DMS53 treated with DMSO at 0.1 percent for 48 hours (cell line): ENCODE measurements at regions not wholly inside any gene's neighbourhood (a gene's known extent, or its start where the extent isn't known, plus 50 kb on each side); places are given as distances from the start of the nearest gene placed in this dataset.

Experiments
- DNase-seq: peaks from one replicate; lab custom pipeline; 2025; ENCODE audit not compliant: unreplicated experiment; lab: John Stamatoyannopoulos, UW

DNA sequence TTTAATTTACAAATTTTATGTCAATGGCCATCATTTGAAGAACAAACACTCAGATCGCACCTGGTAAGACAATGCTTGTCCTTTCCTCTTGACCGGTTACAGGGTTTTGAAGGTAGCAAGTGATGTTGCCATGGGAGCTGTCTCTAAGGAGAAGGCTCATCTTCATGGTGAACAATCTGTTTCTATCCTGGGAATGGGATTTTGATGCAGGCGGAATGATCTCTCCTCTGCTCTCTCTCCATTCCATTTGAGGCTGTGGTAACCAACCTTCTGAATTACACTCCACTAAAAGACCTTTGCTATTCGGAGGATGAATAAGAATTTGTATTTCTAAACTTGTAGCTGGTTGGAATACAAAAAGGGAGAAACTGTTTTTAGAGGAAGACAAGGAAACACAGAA lies 57.9 kb upstream of the SLC5A9 start:
- no peak for DNase-seq

DNA sequence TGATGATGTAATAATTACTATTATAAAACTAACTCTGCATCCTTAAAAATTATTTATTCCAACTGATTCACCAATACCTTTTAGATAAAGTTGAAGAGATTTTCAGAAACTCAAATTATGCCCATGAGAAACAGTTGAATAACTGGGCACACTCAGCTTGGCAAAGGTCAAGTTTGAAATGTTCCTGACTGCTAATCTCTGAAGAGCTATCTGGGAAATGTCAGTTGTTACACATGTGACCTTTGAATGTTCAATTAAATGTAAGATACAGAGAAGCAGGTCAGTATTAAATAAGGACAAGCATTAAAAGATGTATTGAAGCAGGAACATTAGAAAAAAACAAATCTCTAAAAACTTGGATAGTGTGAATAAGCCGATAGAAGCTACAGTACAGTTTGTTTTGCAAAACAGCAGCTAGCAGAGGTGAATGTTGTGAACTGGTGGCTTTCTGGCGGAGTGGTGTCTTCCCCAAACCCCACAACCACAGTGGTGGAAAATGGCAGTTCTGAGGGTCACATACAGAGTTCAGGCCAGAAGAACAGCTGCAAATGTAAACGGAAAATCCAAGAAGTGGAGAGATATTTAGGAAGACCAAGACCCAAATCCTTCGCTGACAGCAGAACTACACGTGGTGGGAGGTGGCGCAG lies 61.9 kb upstream of the SLC5A9 start:
- no peak for DNase-seq

DNA sequence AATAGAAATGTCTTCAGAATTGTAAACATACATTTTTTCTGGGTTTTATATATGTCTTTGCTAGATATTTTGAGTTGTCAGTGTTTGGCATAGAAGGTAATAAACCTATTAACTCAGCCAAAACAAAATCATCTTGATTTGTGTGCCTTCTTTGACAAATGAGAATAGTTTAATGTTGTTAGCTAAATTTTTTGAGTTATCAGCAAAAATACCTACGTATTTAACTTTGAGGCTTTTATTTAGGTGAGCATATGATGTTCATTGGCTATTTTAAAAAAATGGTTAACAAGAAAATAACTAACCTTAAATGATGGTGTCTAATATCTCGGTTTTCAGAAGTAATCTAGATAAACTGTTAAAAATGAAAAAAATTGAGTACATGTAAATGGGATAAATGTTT lies 83.2 kb upstream of the SLC5A9 start:
- no peak for DNase-seq

DNA sequence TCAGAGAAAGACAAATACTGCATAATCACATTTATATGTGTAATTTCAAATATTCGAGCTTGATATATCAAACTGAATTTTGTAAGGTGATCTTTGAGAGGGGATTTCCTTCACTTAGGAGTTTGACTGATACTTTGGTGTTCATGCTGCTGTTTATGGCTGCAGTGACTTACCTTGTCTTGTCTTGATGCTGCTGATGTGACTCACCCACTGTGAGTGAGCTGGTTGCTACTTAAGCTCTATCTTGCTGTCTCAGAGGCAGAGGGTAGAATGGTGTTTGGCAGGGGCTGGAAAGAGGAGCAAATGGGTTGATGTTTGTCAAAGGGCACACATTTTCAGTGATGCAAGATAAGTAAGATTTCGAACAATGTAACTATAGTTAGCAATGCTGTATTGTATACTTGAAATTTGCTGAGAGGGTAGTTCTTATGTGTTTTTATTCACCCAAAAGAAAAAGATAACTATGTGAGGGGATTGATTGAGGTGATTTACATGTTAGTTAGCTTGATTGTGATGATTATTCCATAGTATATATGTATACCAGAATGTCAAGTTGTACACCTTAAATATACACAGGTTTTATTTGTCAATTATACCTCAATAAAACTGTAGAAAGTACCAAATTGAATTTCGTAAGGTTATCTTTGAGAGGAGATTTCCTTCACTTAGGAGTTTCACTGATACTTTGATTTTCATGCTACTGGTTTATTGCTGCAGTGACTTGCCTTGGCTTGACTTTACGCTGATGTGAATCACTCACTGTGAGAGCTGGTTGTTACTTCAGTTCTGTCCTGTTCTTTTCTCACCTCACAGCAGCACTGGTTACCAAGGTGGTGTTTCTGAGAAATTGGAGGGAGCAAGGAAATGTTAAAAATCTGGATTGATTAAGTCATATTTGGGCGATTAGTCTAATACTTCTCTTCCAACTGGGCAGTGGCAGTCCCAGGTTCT lies 94.5 kb upstream of the SLC5A9 start:
- DNase-seq, result no peak

DNA sequence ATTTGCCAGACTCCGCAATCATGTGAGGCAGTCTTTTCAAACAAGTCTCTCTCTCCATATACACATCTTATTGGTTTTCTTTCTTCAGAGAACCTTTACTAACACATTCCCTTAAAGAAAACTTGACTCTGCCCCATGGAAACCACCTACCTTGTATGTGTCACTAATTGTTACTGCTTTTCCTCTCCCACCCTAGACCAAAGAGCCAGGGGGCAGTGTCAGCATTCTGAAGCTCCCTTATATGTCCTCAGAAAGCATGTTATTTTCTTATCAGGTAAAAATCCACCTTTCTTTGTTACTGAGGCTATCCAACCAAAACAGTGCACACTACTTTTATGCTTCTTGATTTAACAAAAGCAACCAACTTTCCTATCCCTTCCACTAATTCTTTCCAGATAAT lies 98.9 kb upstream of the SLC5A9 start:
- no peak for DNase-seq

DNA sequence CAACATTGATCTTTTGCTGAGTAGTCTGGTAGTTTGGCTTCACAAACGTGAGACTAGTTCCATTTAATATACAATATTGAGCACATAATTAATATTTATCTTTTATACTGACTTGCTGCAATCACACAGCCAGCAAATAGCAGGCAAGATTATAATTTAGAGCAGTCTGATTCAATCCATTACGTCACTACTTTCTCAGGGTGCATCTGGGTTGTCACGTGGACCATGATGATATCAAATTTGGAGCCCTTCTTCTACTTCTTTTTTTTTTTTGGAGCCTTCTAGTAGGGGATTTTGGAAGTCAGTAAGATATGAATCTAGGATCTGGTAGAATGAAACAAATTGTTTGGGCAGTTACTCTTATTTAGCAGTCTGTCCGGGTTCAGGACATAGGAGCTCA lies 100.6 kb upstream of the SLC5A9 start:
- no peak for DNase-seq

DNA sequence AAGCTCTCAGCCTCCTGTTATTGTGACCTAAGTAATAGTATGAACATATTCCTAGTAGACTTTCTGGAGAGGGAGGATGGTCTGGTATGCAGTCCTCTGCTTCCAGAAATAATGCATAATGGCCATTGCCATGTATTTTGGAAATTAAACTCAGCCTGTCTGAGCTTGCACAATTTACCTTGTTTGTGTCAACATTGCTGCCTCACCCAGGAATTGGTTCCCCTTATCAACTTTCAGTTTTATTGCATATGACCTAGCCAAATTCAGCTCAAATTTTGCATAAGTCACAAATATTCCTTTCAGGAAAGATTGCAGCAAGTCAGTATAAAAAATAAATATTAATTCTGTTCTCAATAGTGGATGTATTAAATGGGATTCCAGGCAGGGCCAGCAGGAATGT lies 101.9 kb upstream of the SLC5A9 start:
- DNase-seq, result no peak

DNA sequence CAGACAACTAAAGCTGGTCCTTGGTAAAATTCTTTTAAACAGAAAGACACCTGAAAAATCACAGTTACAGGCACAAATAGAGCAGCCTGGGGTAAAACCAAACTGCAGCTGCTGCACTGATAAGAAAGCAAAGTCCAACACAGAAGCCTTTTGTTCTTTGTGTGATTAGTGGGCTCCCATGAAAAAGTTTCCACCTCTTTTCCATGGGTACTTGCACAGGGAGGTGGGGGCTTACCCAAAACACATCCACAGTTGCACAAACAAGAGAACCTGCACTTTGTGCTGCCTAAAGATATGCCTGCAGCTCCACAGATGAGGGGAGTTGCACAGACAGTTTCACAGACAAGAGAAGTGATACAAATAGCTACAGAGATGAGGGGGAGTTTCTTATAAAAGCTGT lies 106.7 kb upstream of the SLC5A9 start:
- no peak for DNase-seq

DNA sequence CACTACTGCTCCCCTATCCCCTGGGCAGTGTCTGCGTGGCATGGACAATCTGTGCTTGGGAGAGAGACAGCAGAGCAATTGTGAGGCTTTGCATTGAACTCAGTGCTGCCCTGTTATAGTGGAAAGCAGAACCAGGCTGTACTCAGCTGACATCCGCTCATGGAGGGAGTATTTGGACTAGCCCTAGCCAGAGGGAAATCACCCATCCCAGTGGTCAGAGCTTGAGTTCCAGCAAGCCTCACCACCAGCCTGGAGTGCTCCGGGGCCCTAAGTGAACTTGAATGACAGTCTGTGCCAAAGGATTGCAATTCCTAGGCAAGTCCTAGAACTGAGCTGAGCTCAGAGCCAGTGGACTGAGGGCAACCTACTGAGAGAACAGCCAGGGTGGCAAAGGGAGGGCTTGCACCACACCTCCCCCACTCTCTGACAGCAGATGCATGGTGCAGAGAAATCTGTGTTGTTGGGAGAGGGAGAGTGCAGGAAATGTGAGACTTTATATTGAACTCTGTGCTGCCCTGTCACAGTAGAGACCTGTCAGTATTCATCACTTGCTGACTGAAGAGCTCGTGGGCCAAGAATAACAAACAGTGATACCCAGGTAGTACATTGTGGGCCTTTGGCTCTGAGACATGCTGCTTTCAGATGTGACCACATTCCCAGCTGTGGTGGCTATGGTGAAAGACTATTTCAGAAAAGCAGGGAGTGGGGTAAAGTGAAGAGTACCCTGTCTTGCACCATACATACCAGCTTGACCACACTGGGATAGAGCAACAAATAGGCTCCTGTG lies 107.7 kb upstream of the SLC5A9 start:
- DNase-seq, result no peak

DNA sequence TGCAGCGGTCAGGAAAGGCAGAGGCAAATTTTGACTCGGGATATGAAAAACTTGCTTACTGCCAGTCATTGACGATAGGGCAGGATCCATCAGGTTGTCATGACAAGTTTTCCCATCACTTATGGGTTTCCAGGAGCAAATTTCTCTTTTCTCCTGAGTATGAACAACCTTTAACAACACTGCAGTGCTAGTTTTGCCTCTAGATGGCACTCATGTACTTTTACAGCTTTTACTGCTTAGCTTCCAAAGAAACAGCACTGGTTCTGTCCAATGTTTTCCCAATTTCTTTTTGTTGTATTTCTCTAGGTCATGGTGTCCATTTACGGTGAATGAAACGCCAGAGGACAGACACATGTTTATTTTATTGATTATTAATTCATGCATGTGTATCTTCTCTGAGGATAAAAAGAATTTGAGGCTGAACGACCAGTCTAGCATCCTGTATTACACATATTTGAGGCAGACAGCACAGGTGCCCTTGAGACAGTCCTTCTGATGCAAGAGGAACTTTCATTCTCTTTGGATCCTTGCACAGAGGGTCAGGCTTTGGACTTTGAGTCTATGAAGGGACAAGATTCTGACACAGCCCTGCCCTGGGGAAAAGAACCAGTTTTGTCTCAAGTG lies 112.3 kb upstream of the TRABD2B start:
- peak; percentile 83 for DNase-seq

DNA sequence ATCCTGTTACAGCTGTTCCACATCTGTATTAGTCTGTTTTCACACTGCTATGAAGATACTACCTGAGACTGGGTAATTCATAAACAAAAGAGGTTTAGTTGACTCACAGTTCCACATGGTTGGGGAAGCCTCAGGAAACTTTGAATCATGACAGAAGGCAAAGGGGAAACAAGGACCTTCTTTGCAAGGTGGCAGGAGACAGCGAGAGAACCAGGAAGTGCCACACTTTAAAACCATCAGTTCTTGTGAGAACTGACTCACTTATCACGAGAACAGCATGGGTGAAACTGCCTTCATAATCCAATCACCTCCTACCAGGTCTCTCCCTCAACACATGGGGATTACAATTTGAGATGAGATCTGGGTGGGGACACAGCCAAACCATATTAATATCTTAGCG lies 110.3 kb upstream of the TRABD2B start:
- DNase-seq, result no peak

DNA sequence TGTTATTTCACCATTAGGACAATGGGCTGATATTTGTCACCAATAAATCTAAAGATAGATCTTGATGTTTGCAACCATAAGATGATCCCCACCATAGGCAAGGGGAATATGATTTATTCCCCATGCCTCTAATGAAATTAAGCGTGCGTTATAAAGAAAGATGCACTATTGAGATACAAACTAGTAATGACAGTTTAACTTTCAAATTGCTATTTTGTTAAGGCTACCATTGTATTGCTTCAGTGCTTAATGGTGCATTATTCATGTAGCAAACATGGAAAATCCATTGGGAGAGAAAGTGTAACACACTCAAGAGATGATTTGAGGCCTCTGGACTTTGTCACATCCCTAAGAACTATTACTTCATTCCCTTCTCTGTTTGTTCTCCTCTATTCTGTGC lies 108.9 kb upstream of the TRABD2B start:
- DNase-seq, result no peak

DNA sequence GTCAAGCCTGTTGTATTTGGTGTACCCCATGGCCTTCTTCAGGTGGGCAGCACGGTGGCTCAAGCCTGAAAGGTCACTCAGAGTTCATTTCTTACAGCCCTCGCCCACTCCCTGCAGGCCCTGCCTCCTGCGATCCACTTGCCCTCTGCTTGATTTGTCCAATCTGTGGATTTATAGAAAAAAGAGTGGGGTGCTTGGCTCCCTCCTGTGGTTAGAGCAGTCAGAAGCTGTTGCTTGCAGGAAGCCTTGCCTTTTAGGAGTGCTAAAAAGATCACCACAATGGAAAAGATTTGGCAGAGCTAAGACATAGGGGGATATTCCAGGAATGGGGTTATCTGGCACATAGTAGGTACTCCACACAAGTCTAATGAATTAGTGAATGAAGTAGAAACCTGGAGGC lies 108.0 kb upstream of the TRABD2B start:
- DNase-seq, result no peak

DNA sequence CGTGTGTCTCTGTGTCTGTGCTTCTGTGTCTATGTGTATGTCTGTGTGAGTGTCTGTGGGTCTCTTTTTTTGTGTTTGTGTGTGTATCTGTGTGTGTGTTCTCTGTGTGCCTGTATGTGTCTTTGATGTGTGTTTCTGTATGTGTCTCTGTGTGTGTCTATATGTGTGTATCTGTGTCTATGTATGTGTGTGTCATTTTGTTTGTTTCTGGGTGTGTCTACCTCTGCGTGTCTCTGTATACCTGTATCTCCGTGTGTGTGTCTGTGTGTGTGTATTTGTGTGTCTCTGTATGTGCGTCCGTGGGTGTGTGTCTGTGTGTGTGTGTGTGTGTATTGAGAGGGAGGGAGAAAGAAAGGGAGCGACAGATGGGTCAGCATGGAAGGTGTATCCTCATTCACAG lies 106.3 kb upstream of the TRABD2B start:
- no peak for DNase-seq

DNA sequence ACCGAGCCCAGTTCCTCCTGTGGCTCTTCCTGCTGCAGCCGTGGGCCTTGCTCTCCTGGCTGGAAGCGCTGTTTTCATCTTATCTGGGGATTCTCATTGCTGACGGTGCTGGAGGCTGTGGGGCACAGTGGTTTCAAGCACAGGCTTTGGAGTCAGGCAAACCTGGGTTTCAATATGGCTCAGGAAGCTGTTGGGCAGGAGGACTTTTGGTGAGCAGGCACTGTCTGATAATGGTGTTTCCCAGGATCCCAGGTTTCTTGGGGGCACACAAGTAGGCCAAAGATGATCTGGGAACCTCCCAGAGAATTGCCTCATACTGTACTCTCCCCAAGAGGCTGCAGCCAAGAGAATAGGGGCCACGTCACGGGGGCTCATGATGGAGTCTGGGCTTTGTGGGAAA lies 105.6 kb upstream of the TRABD2B start:
- DNase-seq, result no peak

DNA sequence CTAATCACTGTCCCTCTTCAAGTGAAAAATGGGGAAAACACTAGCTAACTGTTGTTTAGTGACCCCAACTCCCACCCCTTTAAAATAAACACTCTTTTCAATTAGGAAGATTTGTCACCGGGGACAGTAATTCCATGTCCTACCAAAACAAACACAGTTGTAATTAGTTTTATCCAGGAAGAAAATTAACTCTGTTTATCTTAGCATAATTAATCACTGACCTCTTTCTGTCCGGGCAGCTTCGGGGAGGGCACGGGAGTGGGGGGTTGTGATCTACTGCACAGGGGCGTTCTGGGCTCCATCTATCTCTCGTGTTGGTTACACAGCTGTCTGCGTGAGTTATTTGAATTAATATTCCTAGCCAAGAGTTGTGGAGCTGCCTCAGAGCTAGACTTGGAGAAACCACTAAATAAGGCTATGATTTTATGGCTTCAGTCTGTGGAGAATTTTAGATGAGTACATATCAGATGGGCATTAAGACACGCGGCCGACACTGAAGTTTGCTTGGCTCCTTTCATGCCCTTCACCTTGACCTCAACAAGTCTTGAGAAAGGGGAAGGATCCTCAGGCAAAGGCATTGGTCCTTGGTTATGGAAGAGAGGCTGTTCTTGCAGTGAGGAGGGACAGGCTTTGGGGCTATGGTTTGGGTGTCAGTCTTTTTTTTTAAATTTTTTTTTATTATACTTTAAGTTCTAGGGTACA lies 102.0 kb upstream of the TRABD2B start:
- DNase-seq, result no peak

DNA sequence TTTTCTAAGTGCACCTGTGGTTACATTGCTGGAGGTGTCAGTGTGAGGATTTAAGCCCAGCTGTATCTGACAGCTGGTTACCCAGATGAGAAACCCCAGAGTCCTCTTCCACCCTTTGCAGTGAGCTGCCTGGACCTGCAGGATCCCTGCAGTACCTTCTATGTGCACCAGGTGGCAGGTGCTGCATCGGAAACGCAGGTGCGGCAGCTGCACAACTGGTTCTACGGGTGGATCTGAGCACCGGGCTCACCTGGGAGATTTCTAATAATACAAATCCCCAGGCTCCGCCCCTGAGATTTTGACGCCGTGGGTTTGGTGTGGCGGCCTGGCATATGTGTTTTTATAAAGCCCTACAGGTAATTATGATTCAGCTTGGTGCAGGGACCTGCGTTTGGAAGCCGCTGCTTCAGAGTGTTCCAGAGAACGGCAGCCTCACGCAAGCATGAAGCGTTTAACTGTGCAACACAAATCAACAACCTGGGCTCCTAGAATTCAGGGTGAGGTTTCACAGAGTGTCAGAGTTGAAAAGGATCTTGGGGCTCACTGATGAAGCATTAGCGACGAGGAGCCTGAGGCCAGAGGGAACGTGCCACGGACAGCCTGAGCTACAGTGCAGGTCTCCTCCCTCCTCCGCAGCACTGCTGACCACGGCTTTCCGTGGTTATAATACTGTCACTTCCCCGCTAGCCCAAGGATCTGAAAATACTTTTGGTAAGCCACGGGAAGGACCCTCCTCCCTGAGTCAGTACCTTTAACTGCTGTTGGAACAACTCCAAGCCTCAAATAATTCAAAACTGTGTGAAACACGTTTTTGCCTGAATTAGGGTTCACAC lies 96.7 kb upstream of the TRABD2B start:
- peak; percentile 99 for DNase-seq

DNA sequence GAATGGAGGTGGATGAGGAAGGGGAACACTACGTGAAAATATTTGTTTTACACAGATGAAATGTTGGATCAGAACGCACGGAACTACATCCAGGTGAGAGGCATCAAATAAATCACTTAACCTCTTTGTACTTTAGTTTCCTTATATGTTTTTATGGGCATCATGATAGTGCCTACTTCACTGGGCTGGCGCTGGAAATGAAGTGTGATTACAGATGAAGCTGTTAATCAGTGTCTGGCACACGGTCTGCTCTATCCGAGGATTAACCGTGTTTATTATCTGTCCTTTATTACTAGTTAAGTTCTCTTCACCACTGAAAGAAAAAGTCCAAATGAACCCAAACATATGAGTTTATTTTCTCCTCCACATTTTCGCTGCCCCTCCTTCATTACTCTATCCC lies 96.0 kb upstream of the TRABD2B start:
- no peak for DNase-seq

DNA sequence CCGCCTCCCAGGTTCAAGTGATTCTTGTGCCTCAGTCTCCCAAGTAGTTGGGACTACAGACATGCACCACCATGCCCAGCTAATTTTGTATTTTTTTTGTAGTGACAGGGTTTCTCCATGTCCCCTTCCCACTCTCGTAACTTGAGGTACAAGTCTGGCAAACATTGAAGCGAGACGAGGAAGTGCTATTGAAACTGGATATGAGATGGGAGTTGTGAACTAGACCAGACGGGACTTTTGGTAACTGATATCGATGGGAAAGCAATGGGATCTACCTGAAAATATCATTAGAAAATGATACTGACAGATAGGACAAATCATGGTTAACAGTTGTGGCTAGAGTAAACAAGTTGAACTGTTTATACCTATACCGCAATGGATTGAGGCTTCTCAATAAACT lies 95.2 kb upstream of the TRABD2B start:
- DNase-seq, result no peak

DNA sequence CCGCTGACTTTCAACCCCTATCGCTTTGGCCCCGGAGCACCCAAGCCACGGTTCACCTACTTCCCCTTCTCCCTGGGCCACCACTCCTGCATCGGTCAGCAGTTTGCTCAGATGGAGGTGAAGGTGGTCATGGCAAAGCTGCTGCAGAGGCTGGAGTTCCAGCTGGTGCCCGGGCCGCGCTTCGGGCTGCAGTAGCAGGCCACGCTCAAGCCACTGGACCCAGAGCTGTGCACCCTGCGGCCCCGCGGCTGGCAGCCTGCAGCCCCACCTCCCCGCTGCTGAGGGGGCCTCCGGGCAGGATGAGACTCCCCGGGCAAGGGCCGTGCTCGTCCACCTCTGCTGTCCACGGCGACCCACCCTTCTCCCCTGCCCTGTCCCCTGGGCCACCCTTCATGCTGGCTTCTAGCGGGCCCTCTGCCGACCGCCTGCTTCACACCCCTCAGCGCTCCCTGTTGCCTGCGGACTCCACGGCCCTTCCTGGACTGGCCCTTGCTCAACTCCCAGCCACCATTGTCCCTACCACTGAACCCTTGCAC lies 92.2 kb upstream of the TRABD2B start:
- no peak for DNase-seq
